Lung (tissue), 11 donors: ENCODE measurements at regions not wholly inside any gene's neighbourhood (a gene's known extent, or its start where the extent isn't known, plus 50 kb on each side); places are given as distances from the start of the nearest gene placed in this dataset.
A peak's percentile ranks its signal among the peaks of the same experiment; 100 is the strongest.

Experiments
- ATAC-seq: fragments of 200-7000 bp; cut with Tn5 transposase; one replicate; pipeline ENCODE4 v1.9.1; 2020; ENCODE audit warnings: moderate number of reproducible peaks; ENCODE audit not compliant: insufficient read depth, low FRiP score
- DNase-seq, 3 donors: peaks; one replicate each; pipeline ENCODE4 v3.0.0-alpha.2; 2013 to 2017
- H3K27ac ChIP-seq, 2 donors: one replicate each; pipeline ENCODE4 v1.5.1; 2013; ENCODE audit warnings: mild to moderate bottlenecking in 2 of 2, moderate library complexity in 2 of 2, control low read depth in 1 of 2, inconsistent platforms in 1 of 2, low read depth in 1 of 2, low read length in 1 of 2
- H3K27me3 ChIP-seq, 3 donors: one replicate each; pipeline ENCODE4 v1.5.1; 2013; ENCODE audit warnings: low read length in 2 of 3; ENCODE audit not compliant: control insufficient read depth in 3 of 3, insufficient read depth in 3 of 3
- H3K36me3 ChIP-seq, 4 donors: one replicate each; pipeline ENCODE4 v1.5.1; 2013; ENCODE audit warnings: low read length in 4 of 4, mild to moderate bottlenecking in 1 of 4, moderate library complexity in 1 of 4; ENCODE audit not compliant: control insufficient read depth in 4 of 4, insufficient read depth in 4 of 4
- H3K4me1 ChIP-seq, 5 donors: one replicate each; pipeline ENCODE4 v1.5.1; 2013; ENCODE audit warnings: low read length in 5 of 5, mild to moderate bottlenecking in 2 of 5, moderate library complexity in 1 of 5; ENCODE audit not compliant: control insufficient read depth in 5 of 5, insufficient read depth in 5 of 5
- H3K4me3 ChIP-seq: one replicate; pipeline ENCODE4 v1.5.1; 2013; ENCODE audit warnings: mild to moderate bottlenecking, control low read depth, moderate library complexity
- H3K9ac ChIP-seq, 2 donors: one replicate each; pipeline ENCODE4 v1.5.1; 2013; ENCODE audit warnings: low read length in 2 of 2, control low read depth in 1 of 2; ENCODE audit not compliant: insufficient read depth in 1 of 2
- H3K9me3 ChIP-seq, 4 donors: one replicate each; pipeline ENCODE4 v1.5.1; 2013; ENCODE audit warnings: low read length in 3 of 4, mild to moderate bottlenecking in 1 of 4, moderate library complexity in 1 of 4; ENCODE audit not compliant: control insufficient read depth in 4 of 4, insufficient read depth in 3 of 4
- whole genome bisulfite sequencing, 2 donors: extraction: QIAGEN DNeasy Blood & Tissue Kit; methylation state at CpG; one replicate each; pipeline ENCODE4 v1.1.7; 2013; 5-methylcytosine and 5-hydroxymethylcytosine counted together
- TF ChIP-seq, protein P1 (sequence below): IDR thresholded peaks from 2 replicates; pipeline ENCODE4 v1.5.1; 2012; ENCODE audit warnings: mild to moderate bottlenecking; ENCODE audit errors: control extremely low read depth, extremely low read depth
- donor health status: control.
- donor health status: control.
- donor health status: Bipolar disorder and iron deficiency.
- donor health status: healthy.
- donor health status: DM: yes; HTN: yes; CAD: no.

DNA sequence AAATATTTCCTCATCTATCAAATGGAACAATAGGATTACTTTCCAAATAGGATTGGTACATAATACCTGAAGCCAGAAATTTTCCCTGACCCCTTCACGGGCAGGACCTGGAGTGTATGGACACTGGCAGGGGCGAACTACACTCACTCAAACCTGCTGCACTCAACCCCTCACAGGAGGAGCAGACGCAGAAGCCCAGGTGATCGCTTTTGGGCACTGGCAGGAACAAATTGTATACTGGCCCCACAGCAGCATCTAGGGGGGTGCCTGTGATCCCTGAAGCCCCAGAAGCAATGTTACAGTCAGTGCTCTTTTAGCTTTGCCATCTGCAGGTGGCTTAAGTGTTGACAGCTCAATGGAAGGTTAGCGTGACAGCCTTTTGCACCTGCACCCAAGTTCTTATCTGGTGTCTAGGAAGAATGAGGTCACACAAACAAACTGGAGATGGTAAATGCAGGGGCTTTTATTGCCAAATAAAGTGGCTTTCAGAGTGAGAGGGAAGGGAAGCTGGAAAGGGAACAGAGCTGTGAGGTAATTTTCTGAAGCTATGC lies 199.2 kb upstream of the NEGR1 start:
- no peak overlapping the region for H3K9ac ChIP-seq
- no peak overlapping the region for H3K4me3 ChIP-seq
- DNase-seq (no peak), ATAC-seq (no peak)
- peaks cover 0 to 3% (median 0%) of the 10 kb centered on the region in 4 donors for H3K9me3 ChIP-seq
- no peaks in the 10 kb centered on the region for H3K27me3 ChIP-seq
- TF ChIP-seq, protein P1, sequence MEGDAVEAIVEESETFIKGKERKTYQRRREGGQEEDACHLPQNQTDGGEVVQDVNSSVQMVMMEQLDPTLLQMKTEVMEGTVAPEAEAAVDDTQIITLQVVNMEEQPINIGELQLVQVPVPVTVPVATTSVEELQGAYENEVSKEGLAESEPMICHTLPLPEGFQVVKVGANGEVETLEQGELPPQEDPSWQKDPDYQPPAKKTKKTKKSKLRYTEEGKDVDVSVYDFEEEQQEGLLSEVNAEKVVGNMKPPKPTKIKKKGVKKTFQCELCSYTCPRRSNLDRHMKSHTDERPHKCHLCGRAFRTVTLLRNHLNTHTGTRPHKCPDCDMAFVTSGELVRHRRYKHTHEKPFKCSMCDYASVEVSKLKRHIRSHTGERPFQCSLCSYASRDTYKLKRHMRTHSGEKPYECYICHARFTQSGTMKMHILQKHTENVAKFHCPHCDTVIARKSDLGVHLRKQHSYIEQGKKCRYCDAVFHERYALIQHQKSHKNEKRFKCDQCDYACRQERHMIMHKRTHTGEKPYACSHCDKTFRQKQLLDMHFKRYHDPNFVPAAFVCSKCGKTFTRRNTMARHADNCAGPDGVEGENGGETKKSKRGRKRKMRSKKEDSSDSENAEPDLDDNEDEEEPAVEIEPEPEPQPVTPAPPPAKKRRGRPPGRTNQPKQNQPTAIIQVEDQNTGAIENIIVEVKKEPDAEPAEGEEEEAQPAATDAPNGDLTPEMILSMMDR, result no peak
- H3K27ac ChIP-seq, result no peak overlapping the region
- peaks cover 0 to 25% (median 4%) of the 10 kb centered on the region in 5 donors for H3K4me1 ChIP-seq
- no peaks in the 10 kb centered on the region for H3K36me3 ChIP-seq
- 86 to 87% methylated on average over 5 of the region's 5 CpGs for WGBS, 2 donors

DNA sequence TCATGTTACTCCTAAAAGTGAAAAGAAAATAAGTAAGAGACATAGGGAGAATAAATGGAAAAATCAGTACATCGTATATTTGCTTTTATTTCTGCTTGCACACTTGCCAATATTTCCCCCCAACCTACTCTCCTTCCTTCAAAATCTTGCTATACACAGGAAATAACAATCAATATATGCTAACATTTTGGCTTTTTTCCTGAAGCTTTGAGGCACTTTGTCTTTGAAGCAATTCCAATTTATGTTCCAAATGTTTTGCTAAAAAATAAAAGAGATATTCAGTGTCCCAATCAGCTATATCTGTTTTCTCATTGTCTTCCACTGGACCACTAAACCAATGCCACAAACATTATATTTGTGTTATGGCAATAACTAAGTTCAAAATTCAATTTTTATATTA lies 184.0 kb upstream of the NEGR1 start:
- H3K4me1 ChIP-seq, result peaks cover 0 to 20% (median 0%) of the 10 kb centered on the region in 5 donors
- no peaks in the 10 kb centered on the region for H3K27me3 ChIP-seq
- ATAC-seq, result no peak
- no peak overlapping the region for H3K4me3 ChIP-seq
- no peak overlapping the region for H3K9ac ChIP-seq
- H3K9me3 ChIP-seq, result no peaks in the 10 kb centered on the region
- no peak overlapping the region for H3K27ac ChIP-seq
- 69 to 81% methylated on average over 1 of the region's 1 CpG for WGBS, 2 donors
- H3K36me3 ChIP-seq, result no peaks in the 10 kb centered on the region
- peak in 2 of 3 donors; percentile 74 to 88 for DNase-seq
- TF ChIP-seq, protein P1, result no peak

DNA sequence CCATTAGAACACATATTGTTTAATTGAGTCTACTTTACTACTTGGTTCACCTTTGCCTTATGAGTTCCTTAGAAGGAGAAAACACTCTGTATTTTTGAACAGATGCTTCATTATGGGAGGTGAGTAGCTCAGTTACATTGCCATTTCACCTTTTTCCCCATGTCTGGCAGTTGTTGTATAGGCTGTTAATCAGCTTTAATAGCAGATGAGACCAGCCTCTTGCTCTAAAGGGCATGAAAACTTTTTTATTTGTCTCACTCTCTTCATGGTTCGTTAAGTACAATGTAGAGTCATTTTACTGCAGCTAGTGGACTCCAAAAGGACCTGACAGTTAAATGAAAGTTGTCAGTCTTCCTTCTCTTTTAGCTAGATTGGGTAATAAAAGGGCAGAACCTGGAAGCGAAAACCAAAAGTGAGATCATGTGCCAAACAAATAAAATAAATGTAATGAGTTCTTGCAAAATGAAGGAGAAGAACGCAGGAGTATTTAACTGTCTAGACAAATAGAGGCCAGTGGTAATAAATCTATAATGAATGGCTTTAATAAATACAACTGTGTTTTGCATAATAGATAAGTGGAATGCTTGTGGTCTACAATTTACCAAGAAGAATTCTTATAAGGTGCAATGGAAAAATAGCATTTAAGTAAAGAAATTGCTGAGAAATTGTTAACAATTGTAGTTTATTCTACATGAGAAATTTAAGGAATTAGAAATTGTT lies 180.0 kb upstream of the NEGR1 start:
- H3K27me3 ChIP-seq, result no peaks in the 10 kb centered on the region

More for the DNA sequence above, 180.0 kb upstream of the NEGR1 start:
- Histone ChIP-seq H3K9ac (no peak overlapping the region), H3K4me1 (peaks cover 0 to 20% (median 0%) of the 10 kb centered on the region in 5 donors), H3K9me3 (no peaks in the 10 kb centered on the region), H3K27ac (no peak overlapping the region), H3K4me3 (no peak overlapping the region), H3K36me3 (no peaks in the 10 kb centered on the region)
- DNase-seq (no peak), ATAC-seq (no peak)
- TF ChIP-seq, protein P1, result no peak
- 84 to 93% methylated on average over 3 of the region's 3 CpGs for WGBS, 2 donors
